ENCODE measurements at regions not wholly inside any gene's neighbourhood (a gene's known extent, or its start where the extent isn't known, plus 50 kb on each side); places are given as distances from the start of the nearest gene placed in this dataset.

DNA sequence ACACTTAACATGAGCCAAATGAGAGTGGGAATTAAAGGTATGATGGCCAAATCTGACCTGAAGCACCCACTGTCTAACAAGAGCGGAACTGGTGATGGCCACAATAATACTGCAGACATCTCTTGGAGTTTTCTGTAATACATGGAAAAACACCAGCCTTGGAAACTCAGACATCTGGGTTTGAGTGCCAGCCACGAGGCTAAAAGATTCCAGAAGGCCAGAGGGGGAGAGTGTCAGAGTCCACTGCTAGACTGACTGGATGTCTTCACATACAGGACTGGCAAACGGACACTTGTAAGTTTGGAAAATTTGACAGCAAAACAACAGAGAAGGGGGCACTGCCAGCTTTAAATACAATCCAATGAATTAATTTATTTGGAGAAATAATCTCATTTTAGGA is 175.1 kb downstream of the ADSS2 start:
- Histone ChIP-seq H3K36me3 (ENCODE audit: insufficient read depth, low read length) (no peaks in the 10 kb centered on the region), H3F3A (ENCODE audit: low read depth) (no peaks in the 10 kb centered on the region), H3K4me3 (ENCODE audit: low read length, poor library complexity, severe bottlenecking) (no peak overlapping the region), H3K9me2 (replicated peaks; ENCODE audit: low read depth, low read length) (no peaks in the 10 kb centered on the region), H3K9ac (ENCODE audit: low read depth, low read length, poor library complexity, severe bottlenecking) (no peak overlapping the region), H3K4me1 (ENCODE audit: insufficient read depth, low read length, poor library complexity, severe bottlenecking) (no peaks in the 10 kb centered on the region), H3K27me3 (ENCODE audit: insufficient read depth, low read length, poor library complexity, severe bottlenecking) (no peaks in the 10 kb centered on the region), H3K9me3 (ENCODE audit: insufficient read depth, low read depth, low read length) (no peaks in the 10 kb centered on the region), H4K20me1 (ENCODE audit: insufficient read depth, low read length, poor library complexity, severe bottlenecking) (no peaks in the 10 kb centered on the region), H3K79me2 (ENCODE audit: insufficient read depth, low read length) (no peaks in the 10 kb centered on the region), H2AFZ (ENCODE audit: low read length) (no peak overlapping the region), H3K4me2 (ENCODE audit: low read depth, low read length, poor library complexity, severe bottlenecking) (no peak overlapping the region)
- TF ChIP-seq, protein P1, sequence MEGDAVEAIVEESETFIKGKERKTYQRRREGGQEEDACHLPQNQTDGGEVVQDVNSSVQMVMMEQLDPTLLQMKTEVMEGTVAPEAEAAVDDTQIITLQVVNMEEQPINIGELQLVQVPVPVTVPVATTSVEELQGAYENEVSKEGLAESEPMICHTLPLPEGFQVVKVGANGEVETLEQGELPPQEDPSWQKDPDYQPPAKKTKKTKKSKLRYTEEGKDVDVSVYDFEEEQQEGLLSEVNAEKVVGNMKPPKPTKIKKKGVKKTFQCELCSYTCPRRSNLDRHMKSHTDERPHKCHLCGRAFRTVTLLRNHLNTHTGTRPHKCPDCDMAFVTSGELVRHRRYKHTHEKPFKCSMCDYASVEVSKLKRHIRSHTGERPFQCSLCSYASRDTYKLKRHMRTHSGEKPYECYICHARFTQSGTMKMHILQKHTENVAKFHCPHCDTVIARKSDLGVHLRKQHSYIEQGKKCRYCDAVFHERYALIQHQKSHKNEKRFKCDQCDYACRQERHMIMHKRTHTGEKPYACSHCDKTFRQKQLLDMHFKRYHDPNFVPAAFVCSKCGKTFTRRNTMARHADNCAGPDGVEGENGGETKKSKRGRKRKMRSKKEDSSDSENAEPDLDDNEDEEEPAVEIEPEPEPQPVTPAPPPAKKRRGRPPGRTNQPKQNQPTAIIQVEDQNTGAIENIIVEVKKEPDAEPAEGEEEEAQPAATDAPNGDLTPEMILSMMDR (conservative IDR thresholded peaks at IDR 0.05; ENCODE audit: low read length): no peak
- no peak for TF ChIP-seq EZH2phosphoT487 (IDR thresholded peaks at IDR 0.05; ENCODE audit: borderline replicate concordance)

DNA sequence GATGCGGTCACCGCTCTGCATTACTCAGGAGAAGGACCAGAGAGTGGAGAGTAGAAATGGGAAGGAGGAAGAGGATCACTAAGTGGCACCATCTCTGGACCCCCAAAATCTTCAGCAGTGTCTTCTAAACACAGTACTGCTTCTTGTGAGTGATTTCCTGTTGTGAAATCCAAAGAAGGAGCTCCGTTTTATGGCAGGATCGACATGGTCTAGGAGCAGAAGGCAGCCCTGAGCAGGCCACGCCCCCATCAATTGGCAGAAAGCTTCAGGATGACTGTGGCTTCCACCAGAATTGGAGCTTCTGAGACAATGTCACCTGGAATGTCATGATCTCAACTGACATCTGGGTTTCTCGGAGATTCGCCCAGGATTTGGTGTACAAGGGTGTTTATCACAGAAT is 171.5 kb downstream of the ADSS2 start:
- Histone ChIP-seq H3K36me3 (ENCODE audit: insufficient read depth, low read length) (no peaks in the 10 kb centered on the region), H3K79me2 (ENCODE audit: insufficient read depth, low read length) (no peaks in the 10 kb centered on the region), H3K4me2 (ENCODE audit: low read depth, low read length, poor library complexity, severe bottlenecking) (no peak overlapping the region), H3K4me3 (ENCODE audit: low read length, poor library complexity, severe bottlenecking) (no peak overlapping the region), H4K20me1 (ENCODE audit: insufficient read depth, low read length, poor library complexity, severe bottlenecking) (no peaks in the 10 kb centered on the region), H3K9ac (ENCODE audit: low read depth, low read length, poor library complexity, severe bottlenecking) (no peak overlapping the region), H3K9me2 (replicated peaks; ENCODE audit: low read depth, low read length) (no peaks in the 10 kb centered on the region), H3F3A (ENCODE audit: low read depth) (no peaks in the 10 kb centered on the region), H2AFZ (ENCODE audit: low read length) (no peak overlapping the region), H3K27me3 (ENCODE audit: insufficient read depth, low read length, poor library complexity, severe bottlenecking) (no peaks in the 10 kb centered on the region), H3K9me3 (ENCODE audit: insufficient read depth, low read depth, low read length) (no peaks in the 10 kb centered on the region), H3K4me1 (ENCODE audit: insufficient read depth, low read length, poor library complexity, severe bottlenecking) (no peaks in the 10 kb centered on the region)
- TF ChIP-seq, protein P1 (conservative IDR thresholded peaks at IDR 0.05; ENCODE audit: low read length): no peak
- no peak for TF ChIP-seq EZH2phosphoT487 (IDR thresholded peaks at IDR 0.05; ENCODE audit: borderline replicate concordance)

DNA sequence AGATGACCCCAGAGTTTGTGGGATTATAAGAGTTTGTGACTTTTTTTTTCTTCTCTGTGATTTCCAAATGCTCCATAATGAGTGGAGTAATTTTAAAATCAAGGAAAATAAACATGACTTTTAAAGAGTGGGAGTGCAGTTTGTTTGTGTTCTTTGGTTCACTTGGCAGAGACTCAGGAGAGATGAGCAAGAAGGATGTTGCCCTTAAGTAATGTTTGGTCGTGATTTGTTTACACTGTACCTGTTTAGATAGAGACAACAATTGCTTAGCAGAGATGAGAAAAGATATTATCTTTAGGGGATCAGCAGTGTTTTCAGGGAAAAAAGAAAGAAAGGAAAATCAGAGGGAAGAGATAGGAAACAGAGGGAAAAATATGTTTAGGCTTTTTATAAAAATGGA is 170.8 kb downstream of the ADSS2 start:
- TF ChIP-seq EZH2phosphoT487 (IDR thresholded peaks at IDR 0.05; ENCODE audit: borderline replicate concordance): no peak
- TF ChIP-seq, protein P1 (conservative IDR thresholded peaks at IDR 0.05; ENCODE audit: low read length): no peak
- Histone ChIP-seq H3K4me3 (ENCODE audit: low read length, poor library complexity, severe bottlenecking) (no peak overlapping the region), H2AFZ (ENCODE audit: low read length) (no peak overlapping the region), H3K9me3 (ENCODE audit: insufficient read depth, low read depth, low read length) (no peaks in the 10 kb centered on the region), H4K20me1 (ENCODE audit: insufficient read depth, low read length, poor library complexity, severe bottlenecking) (no peaks in the 10 kb centered on the region), H3K36me3 (ENCODE audit: insufficient read depth, low read length) (no peaks in the 10 kb centered on the region), H3F3A (ENCODE audit: low read depth) (no peaks in the 10 kb centered on the region), H3K27me3 (ENCODE audit: insufficient read depth, low read length, poor library complexity, severe bottlenecking) (no peaks in the 10 kb centered on the region), H3K4me1 (ENCODE audit: insufficient read depth, low read length, poor library complexity, severe bottlenecking) (no peaks in the 10 kb centered on the region), H3K4me2 (ENCODE audit: low read depth, low read length, poor library complexity, severe bottlenecking) (no peak overlapping the region), H3K9me2 (replicated peaks; ENCODE audit: low read depth, low read length) (no peaks in the 10 kb centered on the region), H3K79me2 (ENCODE audit: insufficient read depth, low read length) (no peaks in the 10 kb centered on the region), H3K9ac (ENCODE audit: low read depth, low read length, poor library complexity, severe bottlenecking) (no peak overlapping the region)

All from Loucy (cell line).